ENCODE measurements at regions not wholly inside any gene's neighbourhood (a gene's known extent, or its start where the extent isn't known, plus 50 kb on each side); places are given as distances from the start of the nearest gene placed in this dataset.
A peak's percentile ranks its signal among the peaks of the same experiment; 100 is the strongest.

DNA sequence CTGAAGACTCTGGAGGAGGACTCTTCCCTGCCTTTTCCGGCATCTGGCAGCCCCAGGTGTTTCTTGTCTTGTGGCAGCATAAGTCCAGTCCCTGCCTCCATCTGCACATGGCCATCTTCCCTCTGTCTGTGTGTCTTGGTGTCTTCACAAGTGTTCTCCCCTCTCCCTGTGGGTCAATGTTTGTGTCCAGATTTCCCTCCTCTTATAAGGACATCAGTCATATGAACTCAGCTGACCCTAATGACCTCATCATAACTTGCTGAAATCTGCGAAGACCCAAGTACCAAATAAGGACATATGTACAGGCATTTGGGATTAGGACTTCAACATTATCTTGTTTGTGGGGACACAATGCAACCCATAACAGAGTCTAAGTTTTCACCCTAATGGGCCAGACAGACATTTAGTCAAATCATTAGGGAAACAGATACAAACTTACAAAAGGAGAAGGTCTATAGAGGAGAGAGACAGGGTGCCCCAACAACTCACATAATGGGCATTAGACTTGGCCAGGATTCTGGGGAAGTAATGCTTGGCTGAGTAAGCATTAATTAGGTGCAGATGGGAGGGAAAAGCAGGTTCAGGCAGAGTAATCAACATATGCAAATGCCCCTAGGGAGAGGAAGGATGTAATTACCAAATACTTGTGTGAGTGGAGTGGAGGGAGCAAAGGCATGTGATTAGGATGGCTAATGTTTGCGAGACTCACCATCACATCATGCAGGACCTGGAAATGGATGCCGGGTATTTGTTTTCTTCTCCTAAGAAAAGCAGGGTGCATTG lies 372.8 kb upstream of the TBL1XR1 start:
- DNase-seq (ENCODE audit: low spot score), result peak; percentile 21

GRCh38 chr3:177571271-177571943 lies 374.1 kb upstream of the TBL1XR1 start:
- DNase-seq (ENCODE audit: low spot score), result no peak

GRCh38 chr3:177571944-177572315 lies 374.6 kb upstream of the TBL1XR1 start:
- no peak for DNase-seq (ENCODE audit: low spot score)

DNA sequence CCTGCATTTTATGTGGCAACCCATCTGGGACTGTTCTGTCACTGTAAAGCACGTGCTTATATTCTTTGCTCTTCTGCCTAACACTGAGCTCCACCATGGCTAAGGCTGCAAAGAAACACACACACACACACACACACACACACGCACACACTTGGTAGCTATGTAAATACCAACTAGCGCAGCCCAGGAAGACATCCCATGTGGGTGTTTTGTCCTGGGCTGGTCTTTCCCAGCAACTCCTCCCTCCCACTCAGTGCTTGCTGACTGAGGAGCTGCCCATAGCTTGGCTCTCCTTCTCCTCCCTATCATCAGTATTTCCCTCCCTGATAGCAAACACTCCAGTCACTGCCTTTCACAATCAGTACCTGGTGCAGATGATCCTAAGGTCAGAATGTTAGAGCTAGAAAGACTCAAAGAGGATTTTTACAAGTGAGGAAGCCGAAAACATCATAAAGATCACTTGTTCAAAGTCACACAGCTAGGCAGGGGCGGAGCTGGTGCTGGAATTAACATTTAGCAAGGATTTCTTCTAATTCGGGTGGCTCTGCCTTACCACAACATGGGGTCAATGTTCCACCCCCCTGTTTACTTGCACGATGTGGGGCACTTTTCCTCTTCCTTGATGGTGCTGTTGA lies 377.1 kb upstream of the TBL1XR1 start:
- DNase-seq (ENCODE audit: low spot score), result peak; percentile 41

DNA sequence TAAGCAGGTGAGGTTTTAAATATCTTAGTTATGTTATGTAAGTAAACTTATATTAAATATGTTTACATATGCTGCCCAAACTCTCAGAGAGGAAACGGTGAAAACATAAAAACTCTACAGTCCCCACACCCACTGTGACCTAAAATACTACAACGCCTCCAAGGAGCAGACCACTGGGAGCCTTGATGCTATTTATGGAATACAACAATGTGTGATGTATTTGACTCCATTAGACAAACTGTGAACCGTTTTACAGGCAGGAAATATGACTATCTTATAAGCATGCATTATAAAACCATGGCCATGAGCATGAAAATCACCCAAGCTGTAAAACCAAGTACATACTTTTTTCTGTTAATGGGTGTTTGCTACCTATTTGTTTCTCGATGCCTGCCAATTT lies 379.5 kb upstream of the TBL1XR1 start:
- no peak for DNase-seq (ENCODE audit: low spot score)

DNA sequence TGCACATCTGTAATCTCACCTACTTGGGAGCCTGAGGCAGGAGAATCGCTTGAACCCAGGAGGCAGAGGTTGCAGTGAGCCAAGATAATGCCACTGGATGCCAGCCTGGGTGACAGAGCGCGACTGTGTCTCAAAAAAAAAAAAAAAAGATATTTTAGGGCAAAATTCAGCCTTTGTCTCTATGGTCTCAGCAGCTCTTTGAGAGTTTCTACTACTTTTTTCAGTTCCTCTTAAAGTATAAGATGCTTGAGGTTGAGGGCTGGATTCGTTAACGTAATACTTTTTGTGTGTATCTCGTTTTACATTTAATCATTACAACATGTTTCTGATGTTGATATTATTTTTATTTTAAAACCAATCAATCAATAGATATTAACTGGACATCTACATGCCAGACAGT lies 381.2 kb upstream of the TBL1XR1 start:
- DNase-seq (ENCODE audit: low spot score), result no peak

- DNase-seq (ENCODE audit: low spot score), result no peak
Observed at GRCh38 chr3:177579419-177579818, 382.1 kb upstream of the TBL1XR1 start.

DNA sequence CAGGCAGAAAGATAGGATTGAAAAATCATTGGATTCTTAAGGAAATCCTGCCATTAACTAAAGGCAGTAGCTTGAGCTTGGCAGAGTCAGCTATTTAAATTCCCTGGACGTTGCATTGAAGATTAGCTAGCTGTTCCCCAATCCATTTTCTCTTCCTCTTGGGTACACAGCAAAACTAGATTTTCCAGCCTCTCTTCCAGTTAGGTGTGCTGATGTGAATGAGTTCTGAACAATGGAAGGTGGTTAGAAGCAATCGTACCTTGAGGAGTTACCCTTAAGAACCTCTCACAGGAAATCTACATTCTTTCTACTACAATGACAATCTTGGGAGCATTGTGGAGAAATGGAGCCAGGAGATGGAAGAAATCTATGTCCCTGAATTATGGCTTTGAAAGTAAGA lies 383.2 kb upstream of the TBL1XR1 start:
- DNase-seq (ENCODE audit: low spot score), result no peak

- DNase-seq (ENCODE audit: low spot score), result no peak
Observed at GRCh38 chr3:177585271-177585670, 388.0 kb upstream of the TBL1XR1 start.

GRCh38 chr3:177589041-177589650 lies 391.9 kb upstream of the TBL1XR1 start:
- no peak for DNase-seq (ENCODE audit: low spot score)

DNA sequence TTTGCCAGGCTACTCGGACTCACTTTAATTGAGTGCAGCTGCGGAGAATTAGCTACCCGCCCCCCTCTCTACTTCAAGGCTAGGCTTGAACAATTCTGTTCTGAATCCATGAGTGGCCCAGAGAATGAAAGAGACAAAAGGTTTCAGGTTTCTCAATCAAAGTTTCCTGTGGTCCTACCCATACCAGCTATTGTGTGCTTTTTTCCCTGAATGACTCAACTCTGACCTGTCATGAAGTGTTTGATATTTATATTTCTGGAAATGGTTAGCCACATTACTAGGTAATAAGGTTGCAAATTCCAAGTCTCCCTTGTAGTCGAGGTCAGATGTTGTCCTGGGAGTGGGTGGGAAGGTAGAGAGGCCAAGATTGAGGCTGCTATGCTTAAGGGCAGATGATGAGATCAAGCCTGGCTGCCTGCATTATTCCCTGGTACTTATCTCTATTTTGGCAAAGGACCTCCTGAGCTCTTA lies 392.7 kb upstream of the TBL1XR1 start:
- peak; percentile 79 for DNase-seq (ENCODE audit: low spot score)

GRCh38 chr3:177590826-177591225 lies 393.5 kb upstream of the TBL1XR1 start:
- DNase-seq (ENCODE audit: low spot score), result no peak

DNA sequence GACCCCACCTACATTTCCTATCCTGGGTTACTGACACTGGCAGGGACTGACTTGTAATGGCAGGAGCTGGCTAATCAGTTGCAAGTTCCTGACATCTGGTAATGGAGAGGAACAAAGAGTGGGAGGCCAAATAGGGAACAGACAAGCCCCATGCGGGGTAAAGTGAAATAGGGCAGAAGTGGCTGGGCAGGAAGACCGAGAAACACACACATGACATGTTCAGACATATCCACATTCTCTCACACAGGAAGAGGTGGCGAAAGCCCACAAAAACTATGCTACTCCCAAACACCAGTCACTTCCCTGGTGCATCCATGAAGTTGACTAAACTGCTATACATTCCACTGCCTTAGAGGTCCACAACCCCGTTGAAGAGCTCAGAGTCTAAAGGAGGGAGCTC lies 394.1 kb upstream of the TBL1XR1 start:
- DNase-seq (ENCODE audit: low spot score), result no peak

GRCh38 chr3:177594096-177594495 lies 396.8 kb upstream of the TBL1XR1 start:
- DNase-seq (ENCODE audit: low spot score), result no peak

DNA sequence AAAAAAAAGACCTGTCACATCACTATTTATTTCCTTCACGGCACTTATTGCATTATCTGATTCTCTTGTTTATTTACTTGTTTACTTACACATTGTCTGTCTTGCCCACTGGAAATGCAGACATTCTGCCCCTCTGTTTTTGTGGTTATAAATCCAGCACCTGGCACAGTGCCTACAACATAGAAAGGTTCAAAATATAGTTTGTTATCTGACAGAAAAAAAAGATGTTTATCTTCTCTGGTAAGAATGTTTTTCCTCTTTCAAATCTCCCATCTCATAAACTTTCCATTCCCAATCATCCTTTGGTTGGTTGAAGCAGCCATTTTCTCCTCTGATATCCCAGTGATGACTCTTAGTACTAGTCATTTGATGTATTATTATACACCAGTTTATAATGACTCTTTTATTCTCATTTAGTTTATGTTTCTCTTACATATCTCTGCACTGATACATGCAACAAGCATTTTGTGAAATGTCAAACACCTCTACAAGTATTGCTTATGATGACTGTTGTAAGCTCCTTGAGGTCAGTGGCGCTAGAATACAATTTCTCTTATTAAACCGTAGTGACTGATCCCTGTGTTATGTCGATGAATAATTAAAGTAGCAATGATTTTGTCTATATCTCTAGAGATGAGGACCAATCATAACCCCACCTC lies 398.4 kb upstream of the TBL1XR1 start:
- no peak for DNase-seq (ENCODE audit: low spot score)

DNA sequence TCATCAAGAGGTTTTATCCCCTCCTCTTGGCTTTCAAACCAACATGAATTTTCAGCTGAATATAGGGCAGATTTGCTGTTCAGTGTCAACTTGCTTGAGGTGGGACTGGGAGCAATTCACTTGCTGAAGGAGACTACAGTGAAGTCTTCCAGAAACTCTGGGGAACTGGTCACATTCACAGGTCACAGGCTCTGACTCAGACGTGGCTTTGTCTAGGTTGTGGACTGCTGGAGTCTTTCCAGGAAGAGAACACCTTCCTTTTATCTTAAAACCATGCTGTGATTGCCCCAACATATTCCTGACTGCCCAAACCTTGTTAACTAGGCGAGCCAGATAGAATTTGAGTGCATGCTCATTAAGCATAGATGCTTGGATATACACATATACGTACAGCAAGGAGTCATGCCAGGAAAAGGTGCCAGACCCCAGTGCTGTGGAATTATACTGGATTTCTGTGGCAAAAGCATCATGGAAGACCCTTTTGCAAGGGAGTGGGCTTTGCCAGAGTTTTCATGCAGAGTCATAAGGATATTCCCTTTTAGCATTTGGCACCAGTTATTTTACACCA lies 399.1 kb upstream of the TBL1XR1 start:
- DNase-seq (ENCODE audit: low spot score), result no peak

DNA sequence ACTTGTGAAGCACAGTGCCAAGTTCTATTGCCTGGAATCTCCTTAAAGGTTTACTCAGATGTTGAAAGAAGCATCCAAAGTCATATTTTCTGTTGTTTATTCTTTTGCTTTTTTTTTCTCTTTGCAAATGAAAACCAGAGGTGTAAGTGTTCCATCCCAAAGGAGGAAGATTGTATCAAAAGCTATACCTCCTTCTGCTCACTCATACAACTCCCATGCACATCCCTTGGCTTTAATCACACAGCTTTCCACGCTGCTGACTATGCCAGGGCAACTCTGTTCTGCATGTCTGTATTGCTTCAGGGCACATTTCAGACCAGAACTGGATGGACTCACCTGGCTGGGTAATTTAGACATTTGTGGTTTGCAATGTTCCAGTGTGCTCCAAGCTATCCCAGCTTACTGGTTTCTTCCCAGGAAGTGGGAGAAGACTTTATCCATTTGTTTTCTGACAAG lies 399.6 kb upstream of the TBL1XR1 start:
- no peak for DNase-seq (ENCODE audit: low spot score)

DNA sequence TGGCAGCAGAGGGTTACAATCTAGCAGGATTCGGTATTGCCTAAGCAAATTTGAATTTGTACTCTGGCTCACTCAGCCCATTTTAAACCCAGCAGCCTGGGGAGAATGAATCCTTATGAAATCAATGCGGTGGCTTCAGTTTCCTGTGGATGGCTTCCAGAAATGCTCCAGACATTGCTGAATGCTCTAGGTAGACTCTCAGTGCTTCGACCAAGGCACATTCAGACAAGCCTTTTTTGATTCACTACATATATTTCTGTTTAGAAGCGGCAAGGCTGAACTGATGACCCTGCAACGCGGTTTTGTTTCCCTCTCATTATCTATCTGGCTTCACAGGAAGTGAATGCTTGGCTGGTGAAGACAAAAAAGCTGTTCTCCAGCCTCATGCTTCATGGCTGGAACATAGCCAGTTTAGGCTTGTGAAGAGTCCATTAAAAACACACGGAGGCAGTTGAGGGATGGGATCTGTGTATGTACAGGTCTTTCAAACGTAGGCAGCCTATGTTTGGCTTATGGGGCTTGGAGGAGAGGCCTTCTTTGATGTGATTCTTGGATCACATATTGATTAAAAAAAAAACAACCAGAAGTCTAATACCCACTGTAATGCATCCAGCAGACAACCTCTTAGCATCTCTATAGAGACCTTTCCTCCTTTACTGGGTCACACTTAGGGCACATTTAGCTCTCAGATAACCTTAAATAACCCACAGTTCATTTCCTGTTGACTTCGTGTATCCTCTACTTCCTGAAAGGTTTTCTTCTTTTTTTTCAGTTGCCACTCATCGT lies 400.2 kb upstream of the TBL1XR1 start:
- peak; percentile 66 for DNase-seq (ENCODE audit: low spot score)

GRCh38 chr3:177598097-177598833 lies 401.0 kb upstream of the TBL1XR1 start:
- DNase-seq (ENCODE audit: low spot score), result no peak

DNA sequence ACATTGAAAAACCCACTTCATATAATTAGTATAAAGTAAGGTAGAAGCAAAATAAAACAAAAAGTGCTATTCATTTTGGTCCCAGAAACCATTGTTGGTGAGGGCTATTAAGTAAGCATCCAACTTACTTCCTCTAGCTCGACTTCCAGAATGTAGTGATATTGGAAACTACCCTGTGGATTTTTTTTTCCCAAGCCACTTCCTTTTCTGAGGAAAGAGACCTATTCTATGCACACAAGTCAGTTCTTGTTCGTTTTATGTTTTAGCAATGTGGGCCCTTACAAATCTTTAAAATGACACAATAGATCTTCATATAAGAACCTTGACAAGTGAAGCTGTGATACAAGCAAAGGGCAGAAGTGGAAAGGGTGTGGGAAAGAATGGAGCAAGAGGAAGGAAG lies 402.0 kb upstream of the TBL1XR1 start:
- no peak for DNase-seq (ENCODE audit: low spot score)
